ENCODE measurements at regions not wholly inside any gene's neighbourhood (a gene's known extent, or its start where the extent isn't known, plus 50 kb on each side); places are given as distances from the start of the nearest gene placed in this dataset.

DNA sequence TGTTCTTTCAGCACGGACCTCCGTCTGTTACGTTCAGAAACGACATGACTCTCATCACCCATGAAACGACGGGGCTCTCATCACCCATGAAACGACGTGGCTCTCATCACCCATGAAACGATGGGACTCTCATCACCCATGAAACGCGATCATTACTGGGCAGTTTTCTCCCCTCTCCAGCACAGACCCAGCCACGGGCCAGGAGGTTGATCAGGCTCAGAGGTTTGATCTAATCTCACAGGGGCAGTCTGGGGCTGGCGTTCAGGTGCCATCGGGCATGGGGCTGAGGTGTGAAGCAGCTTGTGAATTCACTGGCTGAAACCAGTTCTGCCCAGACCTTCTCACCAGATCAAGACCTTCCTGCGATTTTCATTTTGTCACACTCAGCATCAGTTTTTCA, 296.4 kb downstream of the NDUFA10 start:
- Histone ChIP-seq H3K4me3 (ENCODE audit: low read depth, low read length) (no peak overlapping the region), H3K36me3 (ENCODE audit: control insufficient read depth, insufficient read depth, low read length) (no peaks in the 10 kb centered on the region), H3K27me3 (ENCODE audit: control insufficient read depth, insufficient read depth, low read length) (no peaks in the 10 kb centered on the region), H3K4me1 (ENCODE audit: control insufficient read depth, insufficient read depth, low read length) (peaks cover 28% of the 10 kb centered on the region), H3K9me3 (ENCODE audit: control insufficient read depth, insufficient read depth, low read length) (no peaks in the 10 kb centered on the region), H3K27ac (ENCODE audit: low read depth, low read length) (no peak overlapping the region)
- WGBS (ENCODE audit: insufficient coverage), result 86% methylated on average over 12 of the region's 15 CpGs
- DNase-seq (ENCODE audit: low read depth in 4 of 6, low spot score in 6 of 6), result no peak

GRCh38 chr2:239727776-239728600, 297.2 kb downstream of the NDUFA10 start:
- Histone ChIP-seq H3K27ac (ENCODE audit: low read depth, low read length) (no peak overlapping the region), H3K4me1 (ENCODE audit: control insufficient read depth, insufficient read depth, low read length) (peaks cover 28% of the 10 kb centered on the region)
- WGBS (ENCODE audit: insufficient coverage), result 63% methylated on average over 27 of the region's 30 CpGs

DNA sequence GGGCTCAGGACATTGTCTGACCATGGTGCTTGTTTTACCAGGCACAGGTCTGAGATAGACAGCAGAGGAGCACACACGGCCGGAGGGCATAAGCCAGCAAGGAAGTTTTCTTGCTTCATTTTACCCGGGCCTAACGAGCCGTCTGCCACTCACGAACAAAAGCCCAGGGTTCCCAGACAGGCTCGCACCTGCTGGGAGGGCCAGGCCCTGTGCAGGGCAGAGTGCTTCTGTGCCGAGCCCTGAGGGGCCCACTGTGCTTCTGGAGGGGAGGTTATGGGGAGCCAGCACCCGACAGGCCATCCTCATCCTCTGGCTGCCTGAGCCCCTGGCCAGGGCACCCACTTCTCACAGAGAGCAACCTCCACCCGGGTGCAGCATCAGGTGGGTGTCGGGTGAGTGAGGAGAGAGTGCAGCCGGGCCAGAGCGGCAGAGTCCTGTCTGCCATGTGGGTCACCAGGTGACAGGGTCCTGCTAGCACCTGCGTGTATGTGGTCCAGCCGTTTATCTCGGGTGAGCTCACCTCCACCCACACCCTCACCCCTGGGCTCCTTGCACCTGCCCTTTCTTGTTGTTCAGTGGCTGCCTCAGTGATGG, 297.9 kb downstream of the NDUFA10 start:
- peaks cover 28% of the 10 kb centered on the region for H3K4me1 ChIP-seq (ENCODE audit: control insufficient read depth, insufficient read depth, low read length)
- no peaks in the 10 kb centered on the region for H3K9me3 ChIP-seq (ENCODE audit: control insufficient read depth, insufficient read depth, low read length)
- DNase-seq (ENCODE audit: low read depth in 4 of 6, low spot score in 6 of 6), result no peak
- no peaks in the 10 kb centered on the region for H3K27me3 ChIP-seq (ENCODE audit: control insufficient read depth, insufficient read depth, low read length)
- H3K36me3 ChIP-seq (ENCODE audit: control insufficient read depth, insufficient read depth, low read length), result no peaks in the 10 kb centered on the region
- H3K27ac ChIP-seq (ENCODE audit: low read depth, low read length), result no peak overlapping the region
- 79% methylated on average over 12 of the region's 16 CpGs for WGBS (ENCODE audit: insufficient coverage)
- H3K4me3 ChIP-seq (ENCODE audit: low read depth, low read length), result no peak overlapping the region

More at GRCh38 chr2:239727776-239728600, 297.2 kb downstream of the NDUFA10 start:
- no peaks in the 10 kb centered on the region for H3K27me3 ChIP-seq (ENCODE audit: control insufficient read depth, insufficient read depth, low read length)
- no peak overlapping the region for H3K4me3 ChIP-seq (ENCODE audit: low read depth, low read length)
- H3K9me3 ChIP-seq (ENCODE audit: control insufficient read depth, insufficient read depth, low read length), result no peaks in the 10 kb centered on the region
- no peaks in the 10 kb centered on the region for H3K36me3 ChIP-seq (ENCODE audit: control insufficient read depth, insufficient read depth, low read length)
- peak in 2 of 6 donors; percentile 31 to 43 for DNase-seq (ENCODE audit: low read depth in 4 of 6, low spot score in 6 of 6)

DNA sequence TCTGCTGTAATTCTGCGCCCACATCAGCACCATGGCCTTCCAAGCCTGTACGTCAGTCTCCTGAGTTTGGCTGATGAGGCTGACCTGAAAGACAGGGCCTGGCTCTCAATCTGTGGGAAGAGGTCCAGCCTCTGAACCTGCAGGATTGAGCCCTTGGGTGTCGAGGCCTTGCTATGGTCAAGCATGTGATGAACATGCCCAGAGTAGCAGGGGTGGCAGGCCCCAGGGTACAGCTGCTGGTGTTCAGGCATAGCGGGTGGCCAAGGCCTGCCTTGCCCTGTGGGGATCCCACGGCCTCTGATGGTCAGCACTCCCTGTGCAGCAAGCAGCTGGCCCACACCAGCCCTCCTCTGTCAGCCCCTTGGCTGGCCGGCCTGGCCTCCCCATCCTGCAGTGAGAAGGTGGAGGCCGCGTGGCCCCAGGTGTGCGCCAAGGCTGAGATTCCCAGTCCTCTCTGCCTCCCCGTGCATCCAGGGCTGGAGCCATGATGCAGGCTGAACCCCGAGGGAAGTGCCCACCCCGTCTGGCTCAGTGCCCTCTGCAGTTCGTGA, 298.4 kb downstream of the NDUFA10 start:
- no peaks in the 10 kb centered on the region for H3K27me3 ChIP-seq (ENCODE audit: control insufficient read depth, insufficient read depth, low read length)
- 86% methylated on average over 13 of the region's 13 CpGs for WGBS (ENCODE audit: insufficient coverage)
- no peak for DNase-seq (ENCODE audit: low read depth in 4 of 6, low spot score in 6 of 6)
- H3K4me3 ChIP-seq (ENCODE audit: low read depth, low read length), result no peak overlapping the region
- H3K9me3 ChIP-seq (ENCODE audit: control insufficient read depth, insufficient read depth, low read length), result no peaks in the 10 kb centered on the region
- H3K4me1 ChIP-seq (ENCODE audit: control insufficient read depth, insufficient read depth, low read length), result peaks cover 28% of the 10 kb centered on the region
- no peak overlapping the region for H3K27ac ChIP-seq (ENCODE audit: low read depth, low read length)
- H3K36me3 ChIP-seq (ENCODE audit: control insufficient read depth, insufficient read depth, low read length), result no peaks in the 10 kb centered on the region

DNA sequence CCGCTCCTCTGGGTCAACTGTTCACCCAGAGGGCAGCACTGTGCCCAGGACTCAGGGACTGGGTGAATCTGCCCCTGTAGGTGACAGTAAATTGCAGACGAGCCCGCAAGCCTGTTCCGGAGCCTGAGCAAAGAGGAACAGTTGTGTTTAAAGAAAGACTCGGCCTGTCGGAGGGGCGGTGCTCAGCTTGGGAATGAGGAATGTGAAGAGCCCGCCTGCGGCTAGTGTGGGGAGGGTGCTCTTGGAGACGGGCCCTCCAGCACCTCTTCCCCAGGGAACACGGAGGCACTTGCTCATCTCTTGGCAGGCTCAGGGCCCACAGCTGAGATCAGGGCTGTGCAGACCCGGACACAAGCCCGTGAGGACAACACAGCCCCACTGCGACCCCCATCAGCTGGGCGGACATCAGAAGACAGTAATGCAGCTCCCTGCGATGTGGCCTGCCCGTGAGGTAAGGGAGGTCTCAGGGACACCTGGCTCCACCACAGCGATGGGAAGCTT, 299.0 kb downstream of the NDUFA10 start:
- no peak for DNase-seq (ENCODE audit: low read depth in 4 of 6, low spot score in 6 of 6)
- no peaks in the 10 kb centered on the region for H3K27me3 ChIP-seq (ENCODE audit: control insufficient read depth, insufficient read depth, low read length)
- H3K4me1 ChIP-seq (ENCODE audit: control insufficient read depth, insufficient read depth, low read length), result peaks cover 28% of the 10 kb centered on the region
- H3K36me3 ChIP-seq (ENCODE audit: control insufficient read depth, insufficient read depth, low read length), result no peaks in the 10 kb centered on the region
- H3K4me3 ChIP-seq (ENCODE audit: low read depth, low read length), result no peak overlapping the region
- no peaks in the 10 kb centered on the region for H3K9me3 ChIP-seq (ENCODE audit: control insufficient read depth, insufficient read depth, low read length)
- 86% methylated on average over 14 of the region's 18 CpGs for WGBS (ENCODE audit: insufficient coverage)
- no peak overlapping the region for H3K27ac ChIP-seq (ENCODE audit: low read depth, low read length)

DNA sequence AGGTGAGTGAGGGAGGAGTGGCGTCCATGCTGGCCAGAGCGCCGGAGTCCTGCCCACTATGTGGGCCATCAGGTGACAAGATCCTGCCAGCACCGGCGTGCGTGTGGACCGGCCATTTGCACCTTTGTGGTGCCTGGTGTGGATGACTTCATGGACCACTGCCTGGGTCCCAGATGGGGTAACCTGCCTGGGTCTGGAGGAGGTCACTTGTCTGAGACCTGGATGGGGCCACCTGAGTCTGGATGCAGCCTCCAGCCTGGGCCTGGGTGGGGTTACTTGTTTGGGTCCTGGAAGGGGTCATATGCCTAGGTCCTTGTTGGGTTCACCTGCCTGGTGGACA, 299.6 kb downstream of the NDUFA10 start:
- DNase-seq (ENCODE audit: low read depth in 4 of 6, low spot score in 6 of 6), result no peak
- no peaks in the 10 kb centered on the region for H3K36me3 ChIP-seq (ENCODE audit: control insufficient read depth, insufficient read depth, low read length)
- H3K27me3 ChIP-seq (ENCODE audit: control insufficient read depth, insufficient read depth, low read length), result no peaks in the 10 kb centered on the region
- no peak overlapping the region for H3K4me3 ChIP-seq (ENCODE audit: low read depth, low read length)
- 97% methylated on average over 7 of the region's 7 CpGs for WGBS (ENCODE audit: insufficient coverage)
- no peak overlapping the region for H3K27ac ChIP-seq (ENCODE audit: low read depth, low read length)
- peaks cover 28% of the 10 kb centered on the region for H3K4me1 ChIP-seq (ENCODE audit: control insufficient read depth, insufficient read depth, low read length)
- H3K9me3 ChIP-seq (ENCODE audit: control insufficient read depth, insufficient read depth, low read length), result no peaks in the 10 kb centered on the region

DNA sequence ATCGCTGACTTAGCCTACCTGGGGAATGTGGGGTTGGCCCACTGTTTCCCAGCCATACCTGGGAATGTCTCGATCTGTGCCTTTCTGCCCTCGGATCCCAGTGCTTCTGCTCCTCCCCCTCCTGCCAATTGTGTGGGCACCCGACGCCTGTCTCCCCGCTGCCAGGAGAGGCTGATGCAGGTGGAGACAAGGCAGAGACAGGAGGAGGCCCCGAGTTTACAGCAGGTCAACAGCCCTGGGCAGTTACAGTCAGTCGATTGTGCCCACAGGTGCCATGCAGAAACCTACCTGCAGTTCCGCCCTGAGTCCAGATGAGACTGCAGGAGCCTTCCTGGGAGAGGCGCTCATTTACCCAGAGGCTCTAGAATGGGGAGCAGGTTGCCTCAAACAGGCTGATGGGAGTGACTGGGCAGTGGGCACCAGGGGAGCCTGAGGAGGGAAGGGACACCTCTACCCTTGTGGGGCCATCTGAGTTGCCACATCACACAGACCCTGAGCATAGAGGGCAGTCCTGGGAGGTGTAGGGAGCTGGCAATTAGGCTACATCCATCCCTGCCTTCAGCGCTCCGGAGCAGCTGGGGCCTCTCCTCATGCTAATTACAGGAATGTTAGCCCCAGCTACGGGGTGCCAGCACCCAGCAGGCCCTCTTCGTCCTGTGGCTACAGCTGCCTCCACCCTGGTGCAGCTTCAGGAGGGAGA, 300.1 kb downstream of the NDUFA10 start:
- no peaks in the 10 kb centered on the region for H3K27me3 ChIP-seq (ENCODE audit: control insufficient read depth, insufficient read depth, low read length)
- H3K4me3 ChIP-seq (ENCODE audit: low read depth, low read length), result no peak overlapping the region
- no peak for DNase-seq (ENCODE audit: low read depth in 4 of 6, low spot score in 6 of 6)
- WGBS (ENCODE audit: insufficient coverage), result 84% methylated on average over 14 of the region's 14 CpGs
- H3K36me3 ChIP-seq (ENCODE audit: control insufficient read depth, insufficient read depth, low read length), result no peaks in the 10 kb centered on the region
- H3K9me3 ChIP-seq (ENCODE audit: control insufficient read depth, insufficient read depth, low read length), result no peaks in the 10 kb centered on the region
- no peak overlapping the region for H3K27ac ChIP-seq (ENCODE audit: low read depth, low read length)
- H3K4me1 ChIP-seq (ENCODE audit: control insufficient read depth, insufficient read depth, low read length), result peaks cover 28% of the 10 kb centered on the region

- Histone ChIP-seq H3K27ac (ENCODE audit: low read depth, low read length) (no peak overlapping the region), H3K36me3 (ENCODE audit: control insufficient read depth, insufficient read depth, low read length) (no peaks in the 10 kb centered on the region), H3K9me3 (ENCODE audit: control insufficient read depth, insufficient read depth, low read length) (no peaks in the 10 kb centered on the region), H3K27me3 (ENCODE audit: control insufficient read depth, insufficient read depth, low read length) (no peaks in the 10 kb centered on the region), H3K4me3 (ENCODE audit: low read depth, low read length) (no peak overlapping the region), H3K4me1 (ENCODE audit: control insufficient read depth, insufficient read depth, low read length) (peaks cover 28% of the 10 kb centered on the region)
- WGBS (ENCODE audit: insufficient coverage), result 74% methylated on average over 12 of the region's 16 CpGs
- peak in 1 of 6 donors; percentile 50 for DNase-seq (ENCODE audit: low read depth in 4 of 6, low spot score in 6 of 6)
Observed at GRCh38 chr2:239724194-239724849, 300.8 kb downstream of the NDUFA10 start.

GRCh38 chr2:239723486-239724193, 301.5 kb downstream of the NDUFA10 start:
- DNase-seq (ENCODE audit: low read depth in 4 of 6, low spot score in 6 of 6), result no peak
- 78% methylated on average over 9 of the region's 9 CpGs for WGBS (ENCODE audit: insufficient coverage)
- H3K27me3 ChIP-seq (ENCODE audit: control insufficient read depth, insufficient read depth, low read length), result no peaks in the 10 kb centered on the region
- H3K4me3 ChIP-seq (ENCODE audit: low read depth, low read length), result no peak overlapping the region
- H3K4me1 ChIP-seq (ENCODE audit: control insufficient read depth, insufficient read depth, low read length), result peaks cover 25% of the 10 kb centered on the region
- H3K36me3 ChIP-seq (ENCODE audit: control insufficient read depth, insufficient read depth, low read length), result no peaks in the 10 kb centered on the region
- no peak overlapping the region for H3K27ac ChIP-seq (ENCODE audit: low read depth, low read length)
- H3K9me3 ChIP-seq (ENCODE audit: control insufficient read depth, insufficient read depth, low read length), result no peaks in the 10 kb centered on the region

Measured in spinal cord (tissue), 9 donors.